Body of pancreas (tissue), 4 donors: ENCODE measurements at regions not wholly inside any gene's neighbourhood (a gene's known extent, or its start where the extent isn't known, plus 50 kb on each side); places are given as distances from the start of the nearest gene placed in this dataset.

Experiments used
- CTCF ChIP-seq, 7 experiments: fragments of 450-650 bp in 4 of 7; fragments of 200-600 bp in 3 of 7; sonication (generic) in 3 of 7; IDR thresholded peaks; one replicate each; pipeline ENCODE4 v1.5.1; 2016 to 2019; ENCODE audit warnings: antibody characterized with exemption in 7 of 7
- POLR2A ChIP-seq, 3 donors: fragments of 450-650 bp; IDR thresholded peaks; one replicate each; pipeline ENCODE4 v1.6.1; 2016; ENCODE audit warnings: antibody characterized with exemption in 3 of 3, mild to moderate bottlenecking in 2 of 3

- TF ChIP-seq CTCF (IDR thresholded peaks at IDR 0.05) = no peak
- TF ChIP-seq POLR2A (IDR thresholded peaks at IDR 0.05) = no peak
These were observed 266.6 kb upstream of the C1orf174 start for GRCh38 chr1:4166713-4167112.
